ENCODE measurements at regions not wholly inside any gene's neighbourhood (a gene's known extent, or its start where the extent isn't known, plus 50 kb on each side); places are given as distances from the start of the nearest gene placed in this dataset.

DNA sequence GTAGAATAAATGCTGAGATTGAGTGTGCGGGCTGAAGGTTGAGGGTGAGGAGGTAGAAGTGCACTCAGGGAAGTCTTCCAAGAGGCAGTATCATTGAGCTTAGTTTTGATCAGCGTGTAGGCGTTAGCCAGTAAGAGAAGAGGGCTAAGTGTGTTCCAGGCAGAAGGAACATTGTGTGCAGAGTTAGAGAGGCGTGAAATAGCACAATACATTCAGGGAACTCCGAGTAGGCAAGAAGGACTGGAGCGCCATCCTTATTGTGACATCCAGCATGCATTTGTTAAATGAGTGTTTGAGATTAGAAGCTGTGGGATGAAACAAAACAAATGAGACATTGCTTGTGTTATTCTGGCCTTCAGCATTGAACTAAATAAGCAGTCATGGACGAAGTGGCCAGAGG is 140.9 kb upstream of the MKLN1 start:
- H3K27me3 ChIP-seq (ENCODE audit: insufficient read depth, low read length) = peaks cover 6% of the 10 kb centered on the region
- H3K9me3 ChIP-seq (ENCODE audit: low read depth, low read length) = no peaks in the 10 kb centered on the region
- H3K4me1 ChIP-seq (ENCODE audit: insufficient read depth, low read length) = peaks cover 39% of the 10 kb centered on the region
- H3K4me3 ChIP-seq (ENCODE audit: low read length) = no peak overlapping the region

DNA sequence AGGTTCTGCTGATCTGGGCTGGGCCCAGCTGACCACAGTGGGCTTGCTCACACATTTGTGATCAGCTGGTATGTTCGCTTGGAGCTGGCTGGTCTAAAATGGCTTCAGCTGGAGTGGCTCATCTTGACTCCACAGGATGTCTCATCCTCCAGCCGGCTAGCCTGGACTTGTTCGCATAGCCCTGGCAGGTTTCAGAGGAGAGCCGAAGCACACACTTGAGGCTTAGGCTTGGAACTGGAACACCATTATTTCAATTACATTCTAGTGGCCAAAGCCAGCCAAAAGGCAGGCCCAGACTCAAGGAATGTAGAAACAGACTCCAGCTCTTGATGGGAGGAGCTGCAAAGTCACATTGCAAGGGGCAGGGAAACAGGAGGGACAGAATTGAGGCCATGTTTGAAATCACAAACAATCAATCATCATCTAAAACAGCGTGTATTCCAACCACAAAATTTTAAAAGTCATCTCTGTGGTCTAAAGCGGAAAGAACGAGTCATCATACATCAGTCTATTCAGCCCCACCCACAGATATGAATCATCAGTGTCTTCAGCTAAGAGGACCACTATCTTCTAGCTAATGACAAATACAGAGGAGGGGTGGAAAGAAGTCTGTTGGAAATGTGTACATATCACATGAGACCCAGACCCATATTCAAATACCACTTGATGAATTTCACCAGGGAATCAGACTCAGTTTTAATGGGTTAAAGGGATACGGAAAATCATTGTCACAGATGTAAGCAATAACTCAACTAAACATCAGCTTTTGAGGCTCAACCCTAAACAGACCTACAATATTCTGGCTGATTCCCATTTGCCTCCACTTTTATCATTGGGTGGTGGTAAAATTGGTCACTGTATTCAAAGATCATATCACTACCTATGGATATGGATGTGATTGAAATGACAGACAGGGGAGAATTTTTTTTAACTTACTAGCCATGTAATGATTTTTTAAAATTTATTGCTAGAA is 139.0 kb upstream of the MKLN1 start:
- Histone ChIP-seq H3K9me3 (ENCODE audit: low read depth, low read length) (no peaks in the 10 kb centered on the region), H3K4me3 (ENCODE audit: low read length) (no peak overlapping the region), H3K27me3 (ENCODE audit: insufficient read depth, low read length) (peaks cover 6% of the 10 kb centered on the region), H3K4me1 (ENCODE audit: insufficient read depth, low read length) (peaks cover 34% of the 10 kb centered on the region)

DNA sequence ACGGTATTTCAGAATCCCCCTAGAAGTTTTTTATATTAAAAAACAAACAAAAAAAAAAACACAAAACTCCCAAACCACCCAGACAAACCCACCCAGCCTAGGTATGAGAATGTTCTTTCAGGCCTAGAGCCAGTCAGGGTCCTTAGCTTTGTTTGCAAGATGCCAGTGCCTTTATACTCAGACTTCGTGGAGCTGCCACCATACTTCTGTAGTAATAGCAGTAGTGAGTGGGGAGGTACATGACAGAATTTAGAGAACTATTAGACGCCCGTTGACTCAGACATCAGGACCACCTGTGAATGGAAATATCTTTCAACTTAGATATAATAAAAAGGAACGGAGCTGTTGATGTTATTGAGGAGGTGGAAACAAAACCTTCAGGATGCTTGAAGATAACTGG is 138.2 kb upstream of the MKLN1 start:
- Histone ChIP-seq H3K9me3 (ENCODE audit: low read depth, low read length) (no peaks in the 10 kb centered on the region), H3K27me3 (ENCODE audit: insufficient read depth, low read length) (peaks cover 6% of the 10 kb centered on the region)

DNA sequence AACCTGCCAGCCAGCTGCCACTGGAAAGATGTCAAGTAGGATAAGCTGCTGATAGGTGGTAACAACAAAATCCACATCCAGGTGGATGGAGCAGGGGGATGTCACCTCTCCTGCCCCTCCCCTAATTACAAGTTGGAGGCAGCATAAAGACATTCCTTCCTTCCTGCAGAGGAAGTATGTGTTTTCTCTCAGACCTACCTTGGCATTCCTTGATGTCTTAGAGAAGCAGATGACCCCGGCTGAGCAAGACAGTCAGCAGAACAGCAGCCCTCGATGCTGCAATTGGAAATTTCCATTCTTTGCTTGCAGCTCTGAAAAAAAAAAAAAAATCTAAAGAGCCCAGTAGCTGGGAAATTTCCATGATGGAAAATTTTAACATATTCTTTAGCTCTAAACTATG is 137.5 kb upstream of the MKLN1 start:
- H3K9me3 ChIP-seq (ENCODE audit: low read depth, low read length) = no peaks in the 10 kb centered on the region
- peaks cover 33% of the 10 kb centered on the region for H3K4me1 ChIP-seq (ENCODE audit: insufficient read depth, low read length)

More for the DNA sequence above, 138.2 kb upstream of the MKLN1 start:
- H3K4me1 ChIP-seq (ENCODE audit: insufficient read depth, low read length) = peaks cover 33% of the 10 kb centered on the region
- no peak overlapping the region for H3K4me3 ChIP-seq (ENCODE audit: low read length)

DNA sequence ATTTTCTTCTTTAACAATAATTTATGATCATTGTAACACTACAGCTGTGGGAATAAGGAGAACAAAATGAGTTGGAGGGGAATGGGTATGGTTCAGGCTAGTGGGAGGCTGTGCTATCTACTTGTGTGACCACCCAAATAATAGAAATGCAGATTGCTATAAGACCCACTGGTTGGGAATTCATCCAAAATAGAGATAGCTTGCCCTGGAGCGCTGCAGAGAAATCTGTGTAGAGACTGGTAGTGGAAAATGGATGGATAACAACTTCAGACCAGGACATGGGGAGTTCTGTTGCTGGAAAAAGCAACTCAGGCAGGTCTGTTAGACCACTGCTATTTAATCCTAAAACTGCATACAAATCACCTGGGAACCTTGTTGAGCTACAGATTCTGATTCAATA is 137.1 kb upstream of the MKLN1 start:
- H3K4me3 ChIP-seq (ENCODE audit: low read length) = no peak overlapping the region
- H3K4me1 ChIP-seq (ENCODE audit: insufficient read depth, low read length) = peaks cover 33% of the 10 kb centered on the region

More for the DNA sequence above, 137.5 kb upstream of the MKLN1 start:
- H3K4me3 ChIP-seq (ENCODE audit: low read length) = no peak overlapping the region
- peaks cover 6% of the 10 kb centered on the region for H3K27me3 ChIP-seq (ENCODE audit: insufficient read depth, low read length)

DNA sequence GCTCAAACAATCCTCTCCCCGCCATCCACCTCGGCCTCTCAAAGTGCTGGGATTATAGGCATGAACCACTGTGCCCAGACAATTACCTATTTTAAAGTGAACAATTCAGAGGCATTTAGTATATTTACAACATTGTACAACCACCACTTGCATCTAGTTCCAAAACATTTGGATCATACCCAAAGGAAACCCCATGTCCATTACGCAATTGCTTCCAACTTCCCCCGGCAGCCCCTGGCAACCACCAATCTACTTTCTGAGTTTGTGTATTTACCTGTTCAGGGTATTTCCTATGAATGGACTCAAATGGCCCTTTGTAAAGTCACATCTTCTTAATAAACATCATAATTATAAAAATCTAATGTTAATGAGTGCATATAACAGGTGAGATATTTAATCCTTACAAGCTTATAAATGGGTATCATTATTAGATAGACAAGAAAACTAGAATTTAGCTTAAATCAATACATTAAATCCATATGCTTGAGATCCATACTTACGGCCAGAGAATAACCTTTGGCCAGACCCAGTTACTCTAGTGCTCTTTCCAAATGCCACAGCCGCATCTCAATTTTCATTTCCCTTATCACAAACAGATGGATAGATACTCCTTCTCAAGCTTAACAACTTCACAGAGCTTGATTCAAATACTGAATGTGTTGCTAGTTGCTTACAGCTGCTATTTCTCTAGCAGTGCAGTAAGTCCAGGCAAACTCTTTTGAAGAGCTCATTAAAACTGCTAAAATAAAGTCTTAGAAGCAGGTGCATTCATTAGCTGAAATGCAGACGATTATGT is 133.4 kb upstream of the MKLN1 start:
- Histone ChIP-seq H3K9me3 (ENCODE audit: low read depth, low read length) (no peaks in the 10 kb centered on the region), H3K4me1 (ENCODE audit: insufficient read depth, low read length) (peaks cover 13% of the 10 kb centered on the region), H3K27me3 (ENCODE audit: insufficient read depth, low read length) (peaks cover 6% of the 10 kb centered on the region), H3K4me3 (ENCODE audit: low read length) (no peak overlapping the region)

More for the DNA sequence above, 137.1 kb upstream of the MKLN1 start:
- Histone ChIP-seq H3K9me3 (ENCODE audit: low read depth, low read length) (no peaks in the 10 kb centered on the region), H3K27me3 (ENCODE audit: insufficient read depth, low read length) (peaks cover 6% of the 10 kb centered on the region)

DNA sequence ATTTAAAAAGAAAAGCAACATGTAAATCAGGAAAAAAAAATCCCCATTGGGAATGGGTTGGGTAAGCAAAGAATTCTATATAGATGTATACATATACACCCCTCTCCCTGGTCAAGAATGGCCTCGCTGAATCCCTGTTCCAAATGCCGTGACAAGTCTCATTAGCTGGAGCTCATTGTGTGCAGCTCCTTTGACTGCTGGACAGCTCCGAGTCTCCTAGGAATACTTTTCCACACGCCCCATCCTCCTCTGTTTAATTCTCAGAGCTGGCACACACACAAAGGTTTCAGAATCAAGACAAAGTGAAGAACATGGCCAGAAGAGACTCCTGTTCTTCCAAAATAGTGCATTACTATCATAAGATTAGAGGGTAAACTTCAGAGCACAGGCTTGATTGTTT is 130.9 kb upstream of the MKLN1 start:
- H3K9me3 ChIP-seq (ENCODE audit: low read depth, low read length) = no peaks in the 10 kb centered on the region

DNA sequence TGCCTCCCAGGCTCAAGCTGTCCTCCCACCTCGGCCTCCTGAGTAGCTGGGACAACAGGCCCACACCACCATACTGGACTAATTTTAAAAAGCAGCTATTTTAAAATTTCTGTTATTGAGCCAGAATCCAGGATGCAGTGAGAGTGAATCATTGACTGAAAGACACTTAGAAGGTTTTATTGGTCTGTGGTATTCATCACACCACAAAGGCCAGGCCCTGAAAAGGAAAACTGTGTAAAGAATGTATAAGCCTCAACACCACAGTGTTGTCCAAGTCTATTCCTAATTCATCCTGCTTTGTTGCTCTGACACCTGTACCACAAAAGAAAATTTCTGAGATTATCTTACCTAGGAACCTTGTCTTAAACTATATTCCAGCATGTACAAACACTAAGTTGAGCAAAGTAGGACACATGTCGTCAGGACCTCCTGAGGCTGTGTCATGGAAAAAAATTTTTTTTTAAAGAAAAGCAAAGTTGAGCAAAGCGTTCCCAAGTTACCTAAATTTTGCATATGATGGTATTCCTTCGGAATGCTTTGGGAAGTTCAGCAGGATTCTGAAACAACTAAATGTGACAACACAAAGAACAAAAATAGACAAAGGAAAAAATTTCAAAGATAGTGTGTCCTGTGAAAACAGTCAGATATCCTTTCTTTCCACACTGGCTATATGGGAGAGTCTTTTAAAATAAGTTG is 129.6 kb upstream of the MKLN1 start:
- Histone ChIP-seq H3K4me3 (ENCODE audit: low read length) (no peak overlapping the region), H3K9me3 (ENCODE audit: low read depth, low read length) (no peaks in the 10 kb centered on the region), H3K27me3 (ENCODE audit: insufficient read depth, low read length) (no peaks in the 10 kb centered on the region), H3K4me1 (ENCODE audit: insufficient read depth, low read length) (peaks cover 9% of the 10 kb centered on the region)

More for the DNA sequence above, 130.9 kb upstream of the MKLN1 start:
- peaks cover 9% of the 10 kb centered on the region for H3K4me1 ChIP-seq (ENCODE audit: insufficient read depth, low read length)
- no peaks in the 10 kb centered on the region for H3K27me3 ChIP-seq (ENCODE audit: insufficient read depth, low read length)
- H3K4me3 ChIP-seq (ENCODE audit: low read length) = no peak overlapping the region

DNA sequence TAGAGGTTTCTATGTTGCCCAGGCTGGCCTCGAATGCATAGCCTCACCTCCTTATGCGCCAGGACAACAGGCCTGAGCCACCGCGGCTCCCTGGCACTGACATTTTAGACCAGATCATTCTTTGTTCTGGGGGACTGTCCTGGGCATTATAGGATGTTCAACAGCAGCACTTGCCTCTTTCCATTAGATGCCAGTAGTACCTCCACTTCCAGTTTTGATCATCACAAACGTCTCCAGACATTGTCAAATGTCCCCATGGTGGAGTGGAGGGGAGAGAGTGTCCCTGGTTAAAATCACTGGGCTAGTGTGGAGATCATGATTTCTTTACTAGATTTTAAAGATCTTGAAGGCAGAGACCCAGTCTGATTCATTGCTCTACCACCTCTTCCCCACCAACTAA is 125.2 kb upstream of the MKLN1 start:
- Histone ChIP-seq H3K4me1 (ENCODE audit: insufficient read depth, low read length) (no peaks in the 10 kb centered on the region), H3K9me3 (ENCODE audit: low read depth, low read length) (no peaks in the 10 kb centered on the region), H3K27me3 (ENCODE audit: insufficient read depth, low read length) (no peaks in the 10 kb centered on the region), H3K4me3 (ENCODE audit: low read length) (no peak overlapping the region)

DNA sequence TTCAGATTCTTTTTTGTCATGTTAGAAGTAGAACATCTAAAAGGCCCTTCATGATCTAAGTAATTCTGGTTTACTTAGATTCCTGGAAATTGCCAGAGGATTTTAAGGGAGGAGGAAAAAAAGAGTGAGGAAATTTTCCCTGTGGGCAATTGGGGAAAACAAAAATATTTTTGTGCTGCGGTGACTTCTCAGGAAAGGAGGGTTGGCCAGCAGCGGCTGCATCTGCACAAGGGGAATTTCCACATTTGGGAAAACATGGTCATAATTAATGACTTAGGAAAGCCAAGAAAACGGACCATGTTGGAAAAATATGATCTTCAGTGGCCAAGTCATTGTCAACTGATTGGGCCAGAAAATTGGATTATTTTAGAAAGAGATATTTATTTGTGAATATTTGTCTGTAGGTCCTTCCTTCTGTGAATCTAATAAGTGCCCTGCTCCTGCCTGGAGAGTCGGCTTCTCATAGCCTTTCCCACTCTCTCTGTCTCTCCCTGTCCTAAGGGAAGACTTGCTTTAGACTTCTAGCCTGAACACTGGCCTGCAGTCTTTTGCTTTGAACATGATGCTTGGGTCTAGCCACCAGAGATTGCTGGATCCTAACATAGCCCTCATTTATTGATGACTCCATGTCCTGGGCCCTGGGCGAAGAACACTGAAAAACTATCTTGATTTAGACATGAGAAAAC is 124.2 kb upstream of the MKLN1 start:
- Histone ChIP-seq H3K4me1 (ENCODE audit: insufficient read depth, low read length) (no peaks in the 10 kb centered on the region), H3K27me3 (ENCODE audit: insufficient read depth, low read length) (no peaks in the 10 kb centered on the region), H3K4me3 (ENCODE audit: low read length) (no peak overlapping the region), H3K9me3 (ENCODE audit: low read depth, low read length) (no peaks in the 10 kb centered on the region)

DNA sequence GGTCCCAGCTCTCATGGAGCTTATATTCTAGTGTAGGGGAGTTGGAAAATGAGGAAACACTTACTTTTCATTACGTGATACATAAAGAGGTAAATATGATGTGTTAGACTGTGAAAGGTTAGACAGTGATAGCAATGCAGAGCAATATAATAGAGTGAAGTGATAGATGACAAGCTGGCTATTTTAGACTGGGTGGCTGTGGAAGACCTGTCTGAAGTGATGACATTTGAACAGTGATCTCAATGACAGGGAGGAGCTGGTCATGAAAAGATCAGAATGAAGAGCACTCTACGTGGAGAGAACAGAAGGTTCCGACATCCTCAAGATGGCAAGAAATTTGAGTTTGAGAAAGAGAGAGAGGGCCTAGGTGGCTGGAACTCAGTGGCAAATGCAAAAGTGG is 118.9 kb upstream of the MKLN1 start:
- Histone ChIP-seq H3K9me3 (ENCODE audit: low read depth, low read length) (no peaks in the 10 kb centered on the region), H3K27me3 (ENCODE audit: insufficient read depth, low read length) (no peaks in the 10 kb centered on the region)

DNA sequence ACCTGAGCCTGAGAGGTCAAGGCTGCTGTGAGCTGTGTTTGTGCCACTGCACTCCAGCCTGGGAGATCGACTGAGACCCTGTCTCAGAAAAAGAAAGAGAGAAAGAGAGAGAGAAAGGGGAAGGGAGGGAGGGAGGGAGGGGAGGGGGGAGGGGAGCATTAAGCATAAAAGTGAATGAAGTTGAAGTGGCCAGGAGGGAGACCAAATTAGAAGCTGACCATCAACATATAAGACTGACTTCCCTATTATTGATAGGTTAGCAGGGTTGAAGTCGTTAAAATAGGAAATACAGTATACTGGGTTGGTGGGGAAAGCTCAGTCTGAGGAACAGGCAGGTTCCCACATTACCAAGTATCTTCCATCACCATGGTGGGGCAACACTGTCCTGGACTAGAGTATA is 117.1 kb upstream of the MKLN1 start:
- H3K4me3 ChIP-seq (ENCODE audit: low read length) = no peak overlapping the region
- H3K4me1 ChIP-seq (ENCODE audit: insufficient read depth, low read length) = no peaks in the 10 kb centered on the region
- H3K9me3 ChIP-seq (ENCODE audit: low read depth, low read length) = no peaks in the 10 kb centered on the region

More for the DNA sequence above, 118.9 kb upstream of the MKLN1 start:
- H3K4me1 ChIP-seq (ENCODE audit: insufficient read depth, low read length) = no peaks in the 10 kb centered on the region
- H3K4me3 ChIP-seq (ENCODE audit: low read length) = no peak overlapping the region

DNA sequence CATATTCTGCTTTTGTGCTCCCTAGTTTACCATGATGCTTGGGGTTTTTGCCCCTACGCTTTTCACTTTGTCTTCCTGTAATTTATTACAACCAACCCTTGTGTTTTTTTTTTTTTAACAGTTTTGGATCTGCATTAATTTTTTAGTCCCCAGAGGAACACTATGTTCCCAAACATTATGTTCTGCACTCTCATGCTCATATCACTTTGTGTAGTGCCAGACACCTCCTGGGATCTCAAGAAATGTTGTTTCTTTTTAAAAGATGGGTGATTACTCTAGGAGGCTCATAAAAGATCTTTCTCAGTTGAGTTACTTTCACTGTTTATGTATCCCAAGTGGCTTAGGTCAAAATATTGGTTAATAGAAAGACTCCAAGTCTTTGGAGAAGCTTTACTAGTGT is 116.2 kb upstream of the MKLN1 start:
- no peak overlapping the region for H3K4me3 ChIP-seq (ENCODE audit: low read length)
- no peaks in the 10 kb centered on the region for H3K4me1 ChIP-seq (ENCODE audit: insufficient read depth, low read length)
- no peaks in the 10 kb centered on the region for H3K27me3 ChIP-seq (ENCODE audit: insufficient read depth, low read length)
- H3K9me3 ChIP-seq (ENCODE audit: low read depth, low read length) = no peaks in the 10 kb centered on the region

More for the DNA sequence above, 117.1 kb upstream of the MKLN1 start:
- no peaks in the 10 kb centered on the region for H3K27me3 ChIP-seq (ENCODE audit: insufficient read depth, low read length)

DNA sequence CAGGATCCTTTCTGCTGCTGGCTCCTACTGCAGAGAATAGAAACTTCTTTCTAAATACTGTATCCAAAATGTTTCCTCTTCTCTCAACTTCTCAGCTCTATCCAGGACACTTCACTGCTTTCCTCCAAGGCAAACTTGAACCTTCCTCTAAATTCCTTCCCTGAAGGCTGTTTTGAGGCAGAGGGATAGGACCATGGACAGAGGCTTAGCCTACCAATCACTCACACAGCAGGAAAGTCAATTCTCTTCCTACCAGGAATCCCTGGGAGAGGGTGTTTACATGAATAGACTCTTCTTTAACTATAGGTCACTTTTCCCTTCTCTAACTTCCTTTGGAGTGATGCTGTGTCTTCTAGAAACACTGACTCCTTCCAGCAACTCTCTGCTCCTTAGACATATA is 115.6 kb upstream of the MKLN1 start:
- H3K4me1 ChIP-seq (ENCODE audit: insufficient read depth, low read length) = no peaks in the 10 kb centered on the region
- H3K4me3 ChIP-seq (ENCODE audit: low read length) = no peak overlapping the region
- no peaks in the 10 kb centered on the region for H3K27me3 ChIP-seq (ENCODE audit: insufficient read depth, low read length)
- no peaks in the 10 kb centered on the region for H3K9me3 ChIP-seq (ENCODE audit: low read depth, low read length)

Data from mononuclear cell (primary cell).